ENCODE measurements at regions not wholly inside any gene's neighbourhood (a gene's known extent, or its start where the extent isn't known, plus 50 kb on each side); places are given as distances from the start of the nearest gene placed in this dataset.

DNA sequence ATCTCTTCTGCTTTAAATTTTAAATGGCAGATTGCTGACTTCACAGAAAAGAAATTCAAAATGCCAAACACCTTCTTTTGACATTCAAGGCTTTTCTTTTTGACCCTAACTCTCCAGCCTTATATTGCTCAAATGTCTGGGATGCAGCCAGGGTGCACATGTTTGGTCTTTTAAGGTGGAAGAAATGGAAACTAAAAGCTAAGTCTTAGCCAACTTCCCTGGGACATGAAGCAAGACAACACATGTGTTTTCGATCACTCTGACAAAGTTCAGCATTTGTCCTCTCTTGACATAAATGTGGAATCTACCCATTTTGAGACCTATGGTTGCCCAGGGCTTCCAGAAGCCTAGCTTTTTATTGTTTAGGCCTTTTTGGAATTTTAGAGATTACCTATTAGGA, 161.6 kb downstream of the RDH14 start:
- DNase-seq (no peak), ATAC-seq (peak; percentile 55)
- intact Hi-C loops (cut with micrococcal nuclease) = no loop called here

DNA sequence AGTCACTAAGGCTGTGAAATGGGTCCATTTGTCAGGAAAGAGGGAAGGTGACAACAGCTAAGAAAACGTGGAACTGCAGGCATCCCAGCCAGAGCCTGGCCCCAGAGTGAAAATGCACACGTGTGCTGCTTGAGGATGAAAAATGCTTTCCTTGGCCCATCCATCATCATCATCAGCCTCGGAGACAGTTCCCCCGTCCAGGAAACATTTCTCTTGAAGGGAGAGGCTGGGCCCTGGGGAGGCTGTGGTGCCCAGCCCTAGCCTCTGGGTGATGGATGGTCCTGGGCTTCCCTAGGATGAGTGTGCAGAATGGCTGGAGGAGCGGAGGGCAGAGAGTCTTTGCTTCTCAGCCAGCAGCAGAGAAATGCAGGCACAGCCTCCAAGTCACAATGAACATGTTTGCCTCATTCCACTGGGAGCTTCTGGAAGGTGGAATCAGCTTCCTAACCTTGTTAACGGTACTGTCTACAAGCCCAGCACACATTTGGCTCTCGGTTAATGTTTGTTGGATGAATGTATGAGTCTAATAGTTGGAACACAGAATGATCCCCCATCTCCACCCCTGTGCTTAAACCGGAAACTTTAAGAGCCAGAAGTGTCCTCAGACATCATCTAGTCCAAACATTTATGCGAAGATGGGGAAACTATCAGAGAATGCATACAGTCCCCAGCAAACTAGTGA, 164.0 kb downstream of the RDH14 start:
- ATAC-seq (no peak), DNase-seq (no peak)
- intact Hi-C loops (cut with micrococcal nuclease) = no loop called here

DNA sequence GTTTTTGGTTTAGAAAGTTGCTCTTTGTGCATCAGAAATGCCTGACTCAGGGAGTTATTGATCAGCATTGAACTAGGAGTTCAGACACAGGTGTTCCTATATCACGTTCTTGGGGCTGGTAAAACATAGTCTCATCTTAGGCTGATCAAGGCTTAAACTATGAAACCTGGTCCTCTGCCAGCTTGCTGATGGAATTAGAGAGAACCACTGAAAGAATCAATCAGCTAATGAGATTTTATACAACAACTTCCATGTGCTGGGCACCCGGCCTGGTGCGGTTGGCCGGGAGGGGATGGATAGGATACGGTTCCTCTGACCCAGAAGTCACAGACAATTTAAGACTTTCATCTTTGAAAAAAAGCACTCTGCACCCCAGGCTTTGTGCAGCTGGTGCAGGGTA, 164.9 kb downstream of the RDH14 start:
- ATAC-seq (no peak), DNase-seq (no peak)
- intact Hi-C loops (cut with micrococcal nuclease) = no loop called here

DNA sequence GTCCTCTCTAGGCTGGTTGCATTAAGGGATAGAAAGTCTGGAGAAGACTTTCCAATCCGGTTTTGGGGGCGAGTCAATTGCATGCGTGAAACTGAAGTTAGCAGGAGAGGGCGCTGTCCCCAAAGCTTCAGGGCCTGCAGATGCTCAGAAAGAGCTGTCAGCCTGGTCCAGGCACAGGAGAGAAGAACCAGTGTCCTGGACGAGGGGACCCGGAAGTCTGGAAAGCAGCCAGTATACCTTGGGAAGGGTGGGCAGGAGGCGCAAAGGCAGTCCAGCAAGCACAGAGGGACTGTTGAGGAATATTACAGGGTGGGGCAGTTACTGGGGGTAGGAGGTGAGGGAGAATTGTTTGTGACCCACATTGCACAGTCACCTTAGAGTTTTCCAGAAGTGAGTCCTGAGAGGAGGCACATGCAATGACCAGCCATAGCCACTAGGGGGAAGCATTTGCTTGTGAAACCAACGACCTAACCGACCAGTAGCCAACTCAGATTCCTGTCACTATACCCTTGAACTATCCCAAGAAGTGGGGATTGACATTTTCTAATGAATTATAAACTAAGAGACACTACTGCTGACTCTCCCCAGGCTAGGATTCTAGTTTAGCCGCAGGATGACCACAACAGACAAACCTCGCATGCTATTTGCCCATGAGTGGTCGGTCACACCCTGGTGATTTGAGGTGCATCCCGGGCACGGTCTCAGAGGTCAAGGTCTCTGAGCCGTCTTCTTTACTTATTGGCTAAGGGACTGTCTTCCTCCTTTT, 172.8 kb downstream of the RDH14 start:
- intact Hi-C loops (cut with micrococcal nuclease) = no loop called here
- DNase-seq (peak; percentile 76), ATAC-seq (peak; percentile 97)

DNA sequence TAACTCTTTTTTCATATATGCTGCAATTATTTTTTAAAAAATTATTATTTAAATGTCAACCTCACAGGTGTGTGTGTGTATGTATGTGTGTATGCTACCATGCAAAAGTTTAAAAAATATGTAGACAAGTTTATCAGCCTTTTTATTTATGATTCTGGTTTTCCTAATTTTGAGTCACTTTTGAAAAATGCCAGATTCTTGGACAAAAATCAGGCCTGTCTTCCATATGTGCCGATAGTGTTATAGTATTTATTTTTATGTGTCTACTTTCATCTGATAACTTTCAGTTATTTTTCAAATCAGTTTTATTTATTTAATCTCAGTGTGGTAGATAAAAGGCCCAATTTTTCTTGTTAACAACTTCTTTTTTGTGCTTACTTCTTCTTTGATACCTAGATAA, 176.2 kb downstream of the RDH14 start:
- no peak for ATAC-seq
- no peak for DNase-seq
- intact Hi-C loops (cut with micrococcal nuclease) = no loop called here

DNA sequence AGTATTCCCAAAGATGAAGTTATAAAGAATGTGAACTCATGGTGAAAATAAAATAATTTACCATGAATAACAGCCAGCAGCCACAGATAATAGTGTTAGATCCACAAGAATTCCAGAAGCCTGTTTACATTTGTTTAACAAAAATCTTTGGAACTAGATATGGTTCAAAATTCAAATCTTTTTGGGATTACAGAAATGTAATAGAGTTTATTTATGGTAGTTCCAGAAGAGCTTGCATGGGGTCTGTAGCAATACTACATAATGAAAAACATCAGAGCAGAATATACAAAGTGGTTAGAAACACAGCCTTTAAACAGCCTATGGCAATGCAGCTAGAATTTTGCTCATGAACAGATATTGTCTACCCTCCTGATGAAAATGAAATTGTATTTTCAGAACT, 179.1 kb downstream of the RDH14 start:
- ATAC-seq (no peak), DNase-seq (no peak)
- intact Hi-C loops (cut with micrococcal nuclease) = no loop called here

DNA sequence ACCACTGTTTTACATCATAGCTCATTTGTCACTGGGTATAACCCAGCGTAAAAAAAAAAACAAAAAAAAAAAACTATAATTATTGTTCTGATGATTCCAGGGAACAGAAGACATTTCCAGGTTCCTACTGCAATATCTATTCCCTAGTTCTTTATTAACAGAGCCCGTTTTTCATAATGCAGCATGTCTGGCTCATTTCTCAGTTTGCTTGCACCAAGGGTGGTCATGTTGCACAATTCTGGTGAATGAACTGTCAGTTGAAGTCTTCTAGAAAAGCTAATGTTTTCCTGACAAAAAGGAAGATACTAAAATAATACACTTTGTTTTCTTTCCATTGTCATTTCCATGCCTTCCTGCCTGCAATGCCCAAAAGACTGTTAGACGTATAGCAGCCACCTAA, 180.1 kb downstream of the RDH14 start:
- intact Hi-C loops (cut with micrococcal nuclease) = no loop called here
- ATAC-seq = no peak
- DNase-seq = no peak

DNA sequence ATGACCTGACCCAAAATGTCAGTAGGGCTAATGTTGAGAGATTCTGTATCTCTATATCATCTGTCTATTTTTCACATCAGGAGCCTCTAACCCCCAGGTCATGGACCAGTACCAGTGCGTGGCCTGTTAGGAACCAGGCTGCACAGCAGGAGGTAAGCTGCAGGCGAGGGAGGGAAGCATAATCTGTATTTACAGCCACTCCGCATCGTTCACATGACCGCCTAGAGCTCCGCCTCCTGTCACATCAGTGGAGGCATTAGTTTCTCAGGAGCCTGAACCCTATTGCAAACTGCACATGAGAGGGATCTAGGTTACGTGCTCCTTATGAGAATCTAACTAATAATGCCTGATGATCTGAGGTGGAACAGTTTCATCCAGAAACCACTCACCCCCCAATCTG, 180.6 kb downstream of the RDH14 start:
- ATAC-seq (no peak), DNase-seq (no peak)
- intact Hi-C loops (cut with micrococcal nuclease) = loop anchor here (5.0 kb wide), 1 partner anchor 528 kb away; no protein-coding TSS in a partner anchor

DNA sequence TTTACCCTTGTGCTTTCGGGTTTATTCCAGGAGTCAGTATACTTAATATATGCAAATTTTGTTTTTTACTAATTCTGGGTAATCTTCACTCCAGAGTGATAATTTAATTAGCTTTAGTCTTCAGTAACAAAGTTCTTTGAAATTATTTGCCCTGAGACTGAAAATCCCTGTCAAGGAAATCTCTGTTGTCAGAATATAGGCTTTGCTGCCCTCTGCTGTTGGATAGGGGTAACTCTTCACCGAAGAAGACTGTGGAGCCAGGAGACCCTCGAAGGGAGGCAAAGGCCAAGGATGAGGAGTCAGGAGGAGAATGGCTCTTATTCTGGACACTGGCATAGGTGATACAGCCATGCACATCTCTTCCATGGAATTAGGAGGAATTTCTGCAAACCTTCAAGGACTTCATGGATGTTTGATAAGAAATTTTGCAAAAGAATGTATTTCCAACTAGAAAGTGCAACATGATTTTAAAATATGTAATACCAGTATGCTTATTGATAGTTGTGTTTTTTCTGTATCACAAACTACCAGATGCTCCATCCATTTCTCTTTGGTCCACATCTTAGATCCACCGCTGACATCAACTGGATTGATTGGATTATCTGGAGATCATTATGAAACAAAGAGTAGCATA, 182.3 kb downstream of the RDH14 start:
- no peak for DNase-seq
- intact Hi-C loops (cut with micrococcal nuclease) = loop anchor here (5.0 kb wide), 1 partner anchor 526 kb away; no protein-coding TSS in a partner anchor
- ATAC-seq = peak; percentile 54

DNA sequence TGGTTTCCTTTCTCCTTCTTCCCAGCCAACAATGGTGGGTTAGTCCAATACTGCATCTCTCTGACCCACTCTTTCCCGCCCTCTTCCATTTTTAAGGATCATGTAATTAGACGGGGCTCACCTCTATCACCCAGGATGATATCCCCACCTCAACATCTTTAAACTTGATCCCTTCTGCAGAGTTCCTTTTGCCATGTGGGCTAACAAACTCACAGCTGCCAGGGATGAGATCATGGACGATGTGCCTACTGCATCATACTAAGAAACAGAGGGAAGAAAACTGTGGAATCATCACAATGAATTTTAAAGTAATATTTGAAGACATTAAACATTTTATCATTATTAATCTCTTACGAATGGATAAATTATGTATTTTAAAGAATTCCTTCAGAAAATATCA, 183.5 kb downstream of the RDH14 start:
- intact Hi-C loops (cut with micrococcal nuclease) = loop anchor here (5.0 kb wide), 1 partner anchor 525 kb away; no protein-coding TSS in a partner anchor

DNA sequence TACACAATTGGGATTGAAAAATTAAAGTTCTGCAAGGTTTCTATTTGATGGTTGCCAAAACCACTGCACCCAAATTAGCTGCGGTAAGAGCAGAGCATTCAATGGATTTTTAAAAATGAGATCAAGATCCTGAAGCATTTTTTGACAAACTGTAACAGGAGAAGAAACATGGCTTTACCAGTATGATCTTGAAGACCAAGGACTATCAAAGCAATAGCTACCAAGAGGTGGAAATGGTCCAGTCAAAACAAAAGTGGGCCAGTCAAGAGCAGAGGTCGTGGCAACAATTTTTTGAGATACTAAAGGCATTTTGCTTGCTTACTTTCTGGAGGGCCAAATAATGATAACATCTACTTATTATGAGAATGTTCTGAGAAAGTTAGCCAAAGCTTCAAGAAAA, 186.8 kb downstream of the RDH14 start:
- DNase-seq (no peak), ATAC-seq (no peak)
- intact Hi-C loops (cut with micrococcal nuclease) = no loop called here

More for the DNA sequence above, 183.5 kb downstream of the RDH14 start:
- no peak for DNase-seq
- no peak for ATAC-seq

DNA sequence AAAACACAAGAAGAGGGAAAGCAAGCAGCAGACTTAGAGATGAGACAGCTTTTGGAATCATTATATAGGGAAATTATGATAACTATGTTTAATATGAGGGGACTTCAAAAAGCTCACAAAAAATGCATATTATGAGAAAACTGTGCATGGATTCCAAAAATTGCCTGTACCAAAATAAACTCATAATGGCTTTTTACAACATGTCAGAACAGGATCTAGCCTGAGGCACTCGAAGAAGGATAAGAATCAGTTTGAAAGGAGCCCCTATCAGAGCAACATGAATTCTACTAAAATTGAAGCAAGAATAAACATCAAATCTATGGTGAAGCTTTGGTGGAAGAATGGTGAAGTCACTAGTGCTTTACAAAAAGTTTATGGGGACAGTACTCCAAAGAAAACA, 187.4 kb downstream of the RDH14 start:
- DNase-seq (no peak), ATAC-seq (no peak)
- intact Hi-C loops (cut with micrococcal nuclease) = no loop called here

DNA sequence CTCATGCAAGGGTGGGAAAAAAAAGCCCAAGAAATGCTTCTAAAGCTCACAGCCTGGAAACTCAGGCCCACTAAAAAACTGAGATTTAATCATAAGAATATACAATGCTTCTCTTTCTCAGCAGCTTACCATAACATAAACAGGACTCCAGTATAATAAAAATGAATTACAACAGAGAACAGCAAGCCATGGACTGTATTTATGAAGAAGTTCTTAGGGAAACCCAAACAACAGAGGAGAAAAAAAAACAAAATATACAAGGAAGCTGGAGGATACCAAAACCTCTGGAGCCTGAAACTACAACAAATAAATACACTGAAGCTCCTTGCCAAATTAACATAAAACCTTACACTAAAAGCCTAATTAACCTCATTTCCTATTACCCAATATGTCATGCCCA, 187.8 kb downstream of the RDH14 start:
- intact Hi-C loops (cut with micrococcal nuclease) = no loop called here
- no peak for ATAC-seq
- no peak for DNase-seq

DNA sequence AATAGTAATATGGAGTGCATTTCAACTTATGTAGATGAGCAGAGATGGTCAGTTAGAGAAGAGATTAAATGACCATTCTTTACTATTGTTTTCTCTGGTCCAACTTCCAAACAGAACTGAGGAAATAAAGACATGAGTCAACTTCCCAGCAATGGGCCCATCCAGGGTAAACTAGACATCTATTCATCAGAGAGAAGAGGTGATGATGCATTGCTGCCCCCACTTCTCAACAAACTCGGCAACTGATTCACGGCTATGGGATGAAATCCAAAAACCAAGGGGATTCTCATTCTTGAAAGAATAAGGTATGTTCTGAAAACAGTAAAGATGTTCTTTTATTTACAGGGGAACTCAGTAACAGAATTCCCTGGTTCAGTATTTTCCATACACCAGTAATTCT, 190.7 kb downstream of the RDH14 start:
- intact Hi-C loops (cut with micrococcal nuclease) = no loop called here
- ATAC-seq = no peak
- DNase-seq = no peak

DNA sequence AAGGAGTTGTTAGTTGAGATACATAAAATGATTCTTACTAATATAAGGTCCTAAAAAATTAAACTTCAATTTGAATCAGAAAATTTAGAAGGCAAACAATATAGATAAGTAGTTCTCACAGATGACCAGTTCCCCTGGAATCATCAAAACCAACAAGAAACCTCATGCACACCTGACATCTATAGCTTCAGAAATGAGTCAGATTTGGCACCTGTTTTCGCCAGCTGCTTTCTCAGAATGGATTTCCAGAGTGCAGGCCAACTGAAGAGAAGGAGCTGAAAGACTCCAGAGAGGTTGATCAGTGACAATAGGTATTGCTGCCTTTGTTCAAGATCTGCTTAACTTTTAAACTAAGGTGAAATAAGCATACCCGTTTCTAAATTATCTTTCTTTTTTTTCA, 192.4 kb downstream of the RDH14 start:
- no peak for ATAC-seq
- intact Hi-C loops (cut with micrococcal nuclease) = no loop called here
- DNase-seq = no peak

DNA sequence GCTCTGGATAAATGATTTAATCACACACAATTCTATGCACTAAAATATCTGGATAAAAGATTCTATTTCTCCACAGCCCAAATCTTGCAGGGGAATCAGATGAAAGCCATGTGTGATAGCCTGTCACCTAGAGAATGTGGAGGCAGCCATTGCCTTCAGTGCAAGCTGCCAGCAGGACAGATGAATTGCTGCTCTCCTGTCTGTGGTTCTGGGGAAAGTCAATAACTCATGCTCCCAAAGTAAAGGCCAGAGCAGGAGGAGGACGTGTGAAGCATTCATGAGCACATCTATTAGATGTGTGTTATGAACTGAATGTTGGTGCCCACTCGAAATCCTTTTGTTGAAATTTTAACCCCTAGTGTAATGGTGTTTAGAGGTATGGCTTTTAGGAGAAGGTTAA, 195.1 kb downstream of the RDH14 start:
- ATAC-seq = no peak
- no peak for DNase-seq
- intact Hi-C loops (cut with micrococcal nuclease) = no loop called here

DNA sequence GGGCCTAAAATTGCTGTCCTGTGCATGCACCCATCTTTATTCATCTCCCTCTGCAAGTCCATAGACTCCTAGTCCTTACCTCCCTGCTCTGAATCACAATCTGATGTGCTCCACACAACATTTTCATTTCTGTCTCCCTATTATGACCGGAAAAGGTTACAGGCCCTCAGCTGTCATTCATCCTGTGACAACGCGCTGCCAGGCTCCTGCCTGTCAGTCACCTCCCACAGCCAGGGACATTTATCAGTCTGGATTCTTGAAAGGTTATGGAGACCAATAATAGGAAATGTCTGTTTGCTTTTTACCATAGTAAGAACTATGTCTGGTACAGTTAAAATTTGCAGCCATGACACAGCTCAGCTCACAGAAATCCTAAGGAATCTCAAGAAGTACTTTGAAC, 197.1 kb downstream of the RDH14 start:
- intact Hi-C loops (cut with micrococcal nuclease) = no loop called here
- DNase-seq (no peak), ATAC-seq (no peak)

DNA sequence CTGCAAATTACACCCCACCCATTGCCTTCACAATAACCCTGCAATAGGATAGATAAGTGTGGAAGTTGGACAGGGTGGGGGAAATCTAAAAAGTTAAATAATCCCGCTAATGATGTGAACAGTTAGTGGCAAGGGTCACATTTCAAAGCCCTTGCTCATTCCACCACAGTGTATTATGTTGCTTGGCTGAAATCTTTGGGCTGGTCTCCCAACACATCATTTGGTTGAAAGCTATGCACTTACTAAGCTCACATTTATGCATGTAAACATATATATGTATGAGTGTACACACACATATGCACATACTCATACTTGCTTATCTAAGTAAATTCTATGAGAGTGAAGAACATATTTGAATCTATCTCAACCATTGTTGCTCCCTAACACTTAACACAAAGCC, 197.8 kb downstream of the RDH14 start:
- intact Hi-C loops (cut with micrococcal nuclease) = no loop called here
- ATAC-seq = no peak
- no peak for DNase-seq

DNA sequence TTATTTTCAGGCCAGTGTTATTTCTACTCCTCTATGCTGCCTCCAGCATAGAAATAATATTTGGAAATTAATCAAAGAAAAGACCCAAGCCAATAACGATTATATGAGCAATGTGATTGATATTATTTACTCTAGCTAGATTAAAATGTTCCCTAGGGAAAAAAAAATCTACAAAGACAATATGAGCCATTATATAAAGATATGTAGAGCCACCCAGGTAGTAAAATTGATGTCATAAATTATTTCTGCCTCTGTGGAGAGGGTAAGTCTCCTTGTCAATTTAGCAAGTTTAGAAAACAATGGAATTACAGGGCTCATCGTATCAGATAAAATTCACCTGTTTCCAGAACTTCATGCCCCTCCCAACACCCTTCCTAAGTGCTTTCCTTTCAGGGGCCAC, 202.9 kb downstream of the RDH14 start:
- intact Hi-C loops (cut with micrococcal nuclease) = no loop called here
- ATAC-seq (no peak), DNase-seq (no peak)

DNA sequence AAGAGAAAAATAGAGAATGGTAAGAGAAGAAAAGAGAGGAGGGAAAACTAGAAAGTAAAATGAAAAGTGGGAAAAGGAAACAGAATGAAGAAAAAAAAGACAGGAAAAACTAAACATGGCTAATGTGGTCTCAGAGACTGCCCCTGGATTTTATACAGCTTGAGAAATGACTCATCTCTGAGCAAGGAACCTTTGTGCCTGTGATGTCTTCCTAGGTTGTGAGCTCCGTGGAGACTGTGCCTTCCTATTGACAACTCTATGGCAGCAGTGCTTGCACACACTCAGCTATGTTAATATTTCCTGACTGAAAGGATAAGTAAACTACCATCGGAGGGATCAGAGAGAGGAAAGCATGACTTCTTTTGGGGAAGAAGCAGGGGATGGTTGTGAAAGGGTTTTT, 203.8 kb downstream of the RDH14 start:
- intact Hi-C loops (cut with micrococcal nuclease) = no loop called here
- no peak for ATAC-seq
- no peak for DNase-seq

DNA sequence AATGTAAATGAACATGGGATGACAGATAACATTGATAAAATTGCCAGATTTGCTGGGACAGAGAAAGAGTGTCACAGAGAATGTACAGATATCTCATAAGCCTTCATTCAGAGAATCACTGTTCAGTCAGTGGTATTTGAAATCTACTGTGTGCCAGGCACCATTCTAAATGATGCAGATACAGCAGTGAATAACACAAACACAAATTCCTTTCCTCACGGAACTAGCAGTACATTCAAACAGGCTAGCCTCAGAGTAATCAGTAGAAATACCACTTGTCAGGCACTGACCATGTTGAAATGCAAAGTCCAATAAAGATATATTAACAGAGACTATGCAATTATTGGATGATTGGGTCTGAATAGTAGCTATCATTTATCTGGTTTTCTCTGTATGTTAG, 211.0 kb downstream of the RDH14 start:
- intact Hi-C loops (cut with micrococcal nuclease) = no loop called here
- ATAC-seq (no peak), DNase-seq (no peak)

Measured in left ventricle myocardium superior (tissue), 1 donor.